ENCODE measurements at regions not wholly inside any gene's neighbourhood (a gene's known extent, or its start where the extent isn't known, plus 50 kb on each side); places are given as distances from the start of the nearest gene placed in this dataset.

- no peaks in the 10 kb centered on the region for H3K36me3 ChIP-seq (ENCODE audit: control insufficient read depth, insufficient read depth, low read length)
- H3K27ac ChIP-seq (ENCODE audit: low read depth, low read length, severe bottlenecking), result no peak overlapping the region
- H3K9me3 ChIP-seq (ENCODE audit: control insufficient read depth, low read length), result no peaks in the 10 kb centered on the region
- H3K4me3 ChIP-seq (ENCODE audit: extremely low read depth, insufficient read depth, low read length, poor library complexity, severe bottlenecking), result no peak overlapping the region
- H3K4me1 ChIP-seq (ENCODE audit: control insufficient read depth, insufficient read depth, low read length, poor library complexity, severe bottlenecking), result no peaks in the 10 kb centered on the region
- 63 to 67% methylated on average over 1 of the region's 1 CpG for WGBS, 2 experiments (ENCODE audit: insufficient coverage in 2 of 2)
Observed at GRCh38 chr3:189118896-189119295, 52.9 kb upstream of the TPRG1 start.

- Histone ChIP-seq H3K27ac (ENCODE audit: low read depth, low read length, severe bottlenecking) (no peak overlapping the region), H3K4me1 (ENCODE audit: control insufficient read depth, insufficient read depth, low read length, poor library complexity, severe bottlenecking) (no peaks in the 10 kb centered on the region), H3K4me3 (ENCODE audit: extremely low read depth, insufficient read depth, low read length, poor library complexity, severe bottlenecking) (no peak overlapping the region), H3K9me3 (ENCODE audit: control insufficient read depth, low read length) (no peaks in the 10 kb centered on the region), H3K36me3 (ENCODE audit: control insufficient read depth, insufficient read depth, low read length) (no peaks in the 10 kb centered on the region)
- WGBS, 2 experiments (ENCODE audit: insufficient coverage in 2 of 2), result 89 to 100% methylated on average over 1 of the region's 3 CpGs
Observed at GRCh38 chr3:189119950-189120349, 51.8 kb upstream of the TPRG1 start.

- no peaks in the 10 kb centered on the region for H3K36me3 ChIP-seq (ENCODE audit: control insufficient read depth, insufficient read depth, low read length)
- H3K9me3 ChIP-seq (ENCODE audit: control insufficient read depth, low read length), result no peaks in the 10 kb centered on the region
- no peak overlapping the region for H3K4me3 ChIP-seq (ENCODE audit: extremely low read depth, insufficient read depth, low read length, poor library complexity, severe bottlenecking)
- no peak overlapping the region for H3K27ac ChIP-seq (ENCODE audit: low read depth, low read length, severe bottlenecking)
- H3K4me1 ChIP-seq (ENCODE audit: control insufficient read depth, insufficient read depth, low read length, poor library complexity, severe bottlenecking), result no peaks in the 10 kb centered on the region
- 100% methylated on average over 1 of the region's 2 CpGs; no CpG with 5 or more reads in 1 of the 2 experiments for WGBS, 2 experiments (ENCODE audit: insufficient coverage in 2 of 2)
Observed at GRCh38 chr3:189121092-189121491, 50.7 kb upstream of the TPRG1 start.

Data from mesodermal cell (in vitro differentiated cells).